GM21529 (cell line): ENCODE measurements at regions not wholly inside any gene's neighbourhood (a gene's known extent, or its start where the extent isn't known, plus 50 kb on each side); places are given as distances from the start of the nearest gene placed in this dataset.
A peak's percentile ranks its signal among the peaks of the same experiment; 100 is the strongest.

Experiments used
- ATAC-seq: cut with Tn5 transposase; IDR thresholded peaks from one replicate; pipeline ENCODE4 v1.9.1; 2021; ENCODE audit not compliant: unreplicated experiment

GRCh38 chrX:38746102-38746501 is 55.2 kb upstream of the MID1IP1 start:
- ATAC-seq = no peak

DNA sequence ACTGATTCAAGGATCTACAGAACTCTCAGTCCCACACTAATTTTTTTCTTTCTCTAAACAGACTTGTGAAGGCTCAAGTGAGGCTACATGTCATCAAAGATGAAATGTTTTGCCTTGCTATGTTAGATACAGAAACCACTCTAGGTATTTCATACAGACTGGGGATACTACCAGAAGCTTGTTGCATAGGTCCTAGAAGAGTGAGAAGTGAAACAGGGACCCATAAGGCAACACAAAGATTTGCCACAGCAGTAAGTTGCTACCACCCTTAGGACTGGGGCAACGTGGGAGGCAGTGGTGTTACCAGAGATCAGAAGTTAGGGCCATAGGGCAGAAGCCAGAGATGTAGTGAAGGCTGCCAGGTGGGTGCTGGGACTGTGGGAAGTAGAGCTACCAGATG is 50.7 kb upstream of the MID1IP1 start:
- ATAC-seq = peak; percentile 46
